ENCODE measurements at regions not wholly inside any gene's neighbourhood (a gene's known extent, or its start where the extent isn't known, plus 50 kb on each side); places are given as distances from the start of the nearest gene placed in this dataset.
A peak's percentile ranks its signal among the peaks of the same experiment; 100 is the strongest.

- TF ChIP-seq CTCF (IDR thresholded peaks at IDR 0.05; ENCODE audit: borderline replicate concordance, extremely low read depth, low read length, poor library complexity, severe bottlenecking) (no peak), EZH2 (IDR thresholded peaks at IDR 0.05; ENCODE audit: borderline replicate concordance, low read depth, low read length, severe bottlenecking) (peak; percentile 85)
Measured at GRCh38 chr6:44561060-44561623, 173.6 kb downstream of the CDC5L start.
